ENCODE measurements at regions not wholly inside any gene's neighbourhood (a gene's known extent, or its start where the extent isn't known, plus 50 kb on each side); places are given as distances from the start of the nearest gene placed in this dataset.
"Not testable (repeated sequence)": the region's sequence is repeated elsewhere in the genome, so short reads cannot be mapped to it uniquely, and the experiment has no call there.

- Histone ChIP-seq H3K4me3 (ENCODE audit: low read length) (no peak overlapping the region), H3K4me1 (ENCODE audit: insufficient read depth, low read length) (no peaks in the 10 kb centered on the region), H3K36me3 (ENCODE audit: insufficient read depth, low read length) (no peaks in the 10 kb centered on the region), H3K27me3 (ENCODE audit: insufficient read depth, low read length) (no peaks in the 10 kb centered on the region), H2AFZ (ENCODE audit: low read depth, low read length) (no peak overlapping the region), H3K9me3 (ENCODE audit: low read length) (no peaks in the 10 kb centered on the region)
Observed at GRCh38 chr1:186775881-186776560, 52.7 kb upstream of the PLA2G4A start.

GRCh38 chr1:186775036-186775435 lies 53.7 kb upstream of the PLA2G4A start:
- Histone ChIP-seq H3K9me3 (ENCODE audit: low read length) (no peaks in the 10 kb centered on the region), H3K36me3 (ENCODE audit: insufficient read depth, low read length) (no peaks in the 10 kb centered on the region), H3K4me3 (ENCODE audit: low read length) (no peak overlapping the region), H3K4me1 (ENCODE audit: insufficient read depth, low read length) (no peaks in the 10 kb centered on the region), H2AFZ (ENCODE audit: low read depth, low read length) (no peak overlapping the region), H3K27me3 (ENCODE audit: insufficient read depth, low read length) (no peaks in the 10 kb centered on the region)

- no peaks in the 10 kb centered on the region for H3K4me1 ChIP-seq (ENCODE audit: insufficient read depth, low read length)
- H3K36me3 ChIP-seq (ENCODE audit: insufficient read depth, low read length), result no peaks in the 10 kb centered on the region
- no peaks in the 10 kb centered on the region for H3K9me3 ChIP-seq (ENCODE audit: low read length)
- no peak overlapping the region for H3K4me3 ChIP-seq (ENCODE audit: low read length)
- H2AFZ ChIP-seq (ENCODE audit: low read depth, low read length), result no peak overlapping the region
- H3K27me3 ChIP-seq (ENCODE audit: insufficient read depth, low read length), result no peaks in the 10 kb centered on the region
Observed at GRCh38 chr1:186772228-186772627, 56.5 kb upstream of the PLA2G4A start.

- Histone ChIP-seq H3K4me1 (ENCODE audit: insufficient read depth, low read length) (no peaks in the 10 kb centered on the region), H2AFZ (ENCODE audit: low read depth, low read length) (no peak overlapping the region), H3K36me3 (ENCODE audit: insufficient read depth, low read length) (no peaks in the 10 kb centered on the region), H3K9me3 (ENCODE audit: low read length) (no peaks in the 10 kb centered on the region), H3K4me3 (ENCODE audit: low read length) (no peak overlapping the region), H3K27me3 (ENCODE audit: insufficient read depth, low read length) (no peaks in the 10 kb centered on the region)
Observed at GRCh38 chr1:186770421-186770820, 58.3 kb upstream of the PLA2G4A start.

GRCh38 chr1:186768906-186769305 lies 59.8 kb upstream of the PLA2G4A start:
- H2AFZ ChIP-seq (ENCODE audit: low read depth, low read length), result no peak overlapping the region
- H3K9me3 ChIP-seq (ENCODE audit: low read length), result no peaks in the 10 kb centered on the region
- no peaks in the 10 kb centered on the region for H3K4me1 ChIP-seq (ENCODE audit: insufficient read depth, low read length)
- H3K27me3 ChIP-seq (ENCODE audit: insufficient read depth, low read length), result no peaks in the 10 kb centered on the region
- H3K4me3 ChIP-seq (ENCODE audit: low read length), result no peak overlapping the region
- no peaks in the 10 kb centered on the region for H3K36me3 ChIP-seq (ENCODE audit: insufficient read depth, low read length)

GRCh38 chr1:186765446-186765845 lies 63.3 kb upstream of the PLA2G4A start:
- Histone ChIP-seq H2AFZ (ENCODE audit: low read depth, low read length) (no peak overlapping the region), H3K9me3 (ENCODE audit: low read length) (no peaks in the 10 kb centered on the region), H3K36me3 (ENCODE audit: insufficient read depth, low read length) (no peaks in the 10 kb centered on the region)

GRCh38 chr1:186763107-186763506 lies 65.6 kb upstream of the PLA2G4A start:
- Histone ChIP-seq H3K36me3 (ENCODE audit: insufficient read depth, low read length) (no peaks in the 10 kb centered on the region), H3K9me3 (ENCODE audit: low read length) (no peaks in the 10 kb centered on the region), H2AFZ (ENCODE audit: low read depth, low read length) (no peak overlapping the region), H3K4me3 (ENCODE audit: low read length) (no peak overlapping the region), H3K4me1 (ENCODE audit: insufficient read depth, low read length) (no peaks in the 10 kb centered on the region), H3K27me3 (ENCODE audit: insufficient read depth, low read length) (no peaks in the 10 kb centered on the region)

More at GRCh38 chr1:186765446-186765845, 63.3 kb upstream of the PLA2G4A start:
- Histone ChIP-seq H3K4me3 (ENCODE audit: low read length) (no peak overlapping the region), H3K4me1 (ENCODE audit: insufficient read depth, low read length) (no peaks in the 10 kb centered on the region), H3K27me3 (ENCODE audit: insufficient read depth, low read length) (no peaks in the 10 kb centered on the region)

GRCh38 chr1:186762653-186763052 lies 66.1 kb upstream of the PLA2G4A start:
- H3K36me3 ChIP-seq (ENCODE audit: insufficient read depth, low read length), result no peaks in the 10 kb centered on the region
- no peaks in the 10 kb centered on the region for H3K4me1 ChIP-seq (ENCODE audit: insufficient read depth, low read length)
- no peaks in the 10 kb centered on the region for H3K9me3 ChIP-seq (ENCODE audit: low read length)
- no peaks in the 10 kb centered on the region for H3K27me3 ChIP-seq (ENCODE audit: insufficient read depth, low read length)
- H2AFZ ChIP-seq (ENCODE audit: low read depth, low read length), result no peak overlapping the region
- H3K4me3 ChIP-seq (ENCODE audit: low read length), result no peak overlapping the region

- H3K36me3 ChIP-seq (ENCODE audit: insufficient read depth, low read length), result no peaks in the 10 kb centered on the region
- H3K27me3 ChIP-seq (ENCODE audit: insufficient read depth, low read length), result no peaks in the 10 kb centered on the region
- no peak overlapping the region for H2AFZ ChIP-seq (ENCODE audit: low read depth, low read length)
- no peaks in the 10 kb centered on the region for H3K4me1 ChIP-seq (ENCODE audit: insufficient read depth, low read length)
- no peaks in the 10 kb centered on the region for H3K9me3 ChIP-seq (ENCODE audit: low read length)
- H3K4me3 ChIP-seq (ENCODE audit: low read length), result no peak overlapping the region
Observed at GRCh38 chr1:186761358-186761757, 67.4 kb upstream of the PLA2G4A start.

GRCh38 chr1:186760446-186760845 lies 68.3 kb upstream of the PLA2G4A start:
- H3K27me3 ChIP-seq (ENCODE audit: insufficient read depth, low read length), result no peaks in the 10 kb centered on the region
- no peaks in the 10 kb centered on the region for H3K36me3 ChIP-seq (ENCODE audit: insufficient read depth, low read length)
- H3K4me3 ChIP-seq (ENCODE audit: low read length), result no peak overlapping the region

GRCh38 chr1:186758896-186759606 lies 69.7 kb upstream of the PLA2G4A start:
- not testable (repeated sequence) for H3K36me3 ChIP-seq (ENCODE audit: insufficient read depth, low read length); H3K4me3 ChIP-seq (ENCODE audit: low read length); H2AFZ ChIP-seq (ENCODE audit: low read depth, low read length); H3K27me3 ChIP-seq (ENCODE audit: insufficient read depth, low read length); H3K9me3 ChIP-seq (ENCODE audit: low read length); H3K4me1 ChIP-seq (ENCODE audit: insufficient read depth, low read length)

More at GRCh38 chr1:186760446-186760845, 68.3 kb upstream of the PLA2G4A start:
- Histone ChIP-seq H3K9me3 (ENCODE audit: low read length) (no peaks in the 10 kb centered on the region), H3K4me1 (ENCODE audit: insufficient read depth, low read length) (no peaks in the 10 kb centered on the region), H2AFZ (ENCODE audit: low read depth, low read length) (no peak overlapping the region)

GRCh38 chr1:186757851-186758250 lies 70.9 kb upstream of the PLA2G4A start:
- Histone ChIP-seq H3K4me3 (ENCODE audit: low read length) (no peak overlapping the region), H3K36me3 (ENCODE audit: insufficient read depth, low read length) (no peaks in the 10 kb centered on the region), H2AFZ (ENCODE audit: low read depth, low read length) (no peak overlapping the region), H3K27me3 (ENCODE audit: insufficient read depth, low read length) (no peaks in the 10 kb centered on the region), H3K4me1 (ENCODE audit: insufficient read depth, low read length) (no peaks in the 10 kb centered on the region), H3K9me3 (ENCODE audit: low read length) (no peaks in the 10 kb centered on the region)

GRCh38 chr1:186754542-186755145 lies 74.1 kb upstream of the PLA2G4A start:
- Histone ChIP-seq H3K27me3 (ENCODE audit: insufficient read depth, low read length) (no peaks in the 10 kb centered on the region), H2AFZ (ENCODE audit: low read depth, low read length) (no peak overlapping the region), H3K4me1 (ENCODE audit: insufficient read depth, low read length) (no peaks in the 10 kb centered on the region), H3K36me3 (ENCODE audit: insufficient read depth, low read length) (no peaks in the 10 kb centered on the region), H3K4me3 (ENCODE audit: low read length) (no peak overlapping the region), H3K9me3 (ENCODE audit: low read length) (no peaks in the 10 kb centered on the region)
